SK-N-SH treated with all-trans-retinoic acid at 6 μM for 48 hours (cell line): ENCODE measurements at regions not wholly inside any gene's neighbourhood (a gene's known extent, or its start where the extent isn't known, plus 50 kb on each side); places are given as distances from the start of the nearest gene placed in this dataset.

Experiments
- ATAC-seq: fragments of 200-7000 bp; cut with Tn5 transposase; 3 replicates; pipeline ENCODE4 v1.9.1; 2020; ENCODE audit warnings: mild to moderate bottlenecking, moderate library complexity
- ARNTL ChIP-seq: fragments of 450-650 bp; formaldehyde crosslinking; IDR thresholded peaks from 2 replicates; pipeline ENCODE4 v1.5.0; 2020; ENCODE audit warnings: low read depth, mild to moderate bottlenecking, moderate library complexity, borderline replicate concordance
- BACH2 ChIP-seq: fragments of 250-450 bp; sonication (Bioruptor Pico); IDR thresholded peaks from 2 replicates; pipeline ENCODE4 v1.9.0; 2021; ENCODE audit warnings: mild to moderate bottlenecking, borderline replicate concordance
- CREB5 ChIP-seq: fragments of 250-450 bp; sonication (Bioruptor Pico); IDR thresholded peaks from 2 replicates; pipeline ENCODE4 v1.5.1; 2020; ENCODE audit warnings: low read depth, mild to moderate bottlenecking, moderate library complexity
- CSRNP3 ChIP-seq: fragments of 250-450 bp; sonication (Bioruptor Pico); IDR thresholded peaks from 2 replicates; pipeline ENCODE4 v1.5.1; 2021; ENCODE audit warnings: mild to moderate bottlenecking, moderate library complexity
- ESRRG ChIP-seq: fragments of 250-450 bp; sonication (Bioruptor Pico); IDR thresholded peaks from 2 replicates; pipeline ENCODE4 v1.6.1; 2021; ENCODE audit warnings: mild to moderate bottlenecking
- GLIS3 ChIP-seq: fragments of 250-450 bp; sonication (Bioruptor Pico); IDR thresholded peaks from 2 replicates; pipeline ENCODE4 v1.5.0; 2020; ENCODE audit warnings: mild to moderate bottlenecking, moderate library complexity
- ISL1 ChIP-seq: fragments of 250-450 bp; sonication (Bioruptor Pico); IDR thresholded peaks from 2 replicates; pipeline ENCODE4 v2.1.2; 2022; ENCODE audit warnings: mild to moderate bottlenecking, moderate library complexity
- OSR1 ChIP-seq: fragments of 250-450 bp; sonication (Bioruptor Pico); IDR thresholded peaks from 2 replicates; pipeline ENCODE4 v1.8.0; 2022; ENCODE audit warnings: moderate library complexity, mild to moderate bottlenecking, inconsistent platforms
- PATZ1 ChIP-seq: fragments of 250-450 bp; sonication (Bioruptor Pico); IDR thresholded peaks from 2 replicates; pipeline ENCODE4 v1.8.0; 2020; ENCODE audit warnings: mild to moderate bottlenecking, moderate library complexity, borderline replicate concordance
- PPARA ChIP-seq: fragments of 250-450 bp; sonication (Bioruptor Pico); IDR thresholded peaks from 2 replicates; pipeline ENCODE4 v1.5.0; 2020; ENCODE audit warnings: mild to moderate bottlenecking, borderline replicate concordance
- TCF4 ChIP-seq: fragments of 250-450 bp; sonication (Bioruptor Pico); IDR thresholded peaks from 2 replicates; pipeline ENCODE4 v1.8.0; 2021; ENCODE audit warnings: mild to moderate bottlenecking, moderate library complexity, borderline replicate concordance
- TOX ChIP-seq: fragments of 250-450 bp; sonication (Bioruptor Pico); IDR thresholded peaks from 2 replicates; pipeline ENCODE4 v1.8.0; 2021; ENCODE audit warnings: mild to moderate bottlenecking, moderate library complexity, borderline replicate concordance
- TSHZ2 ChIP-seq: fragments of 250-450 bp; sonication (Bioruptor Pico); IDR thresholded peaks from 2 replicates; pipeline ENCODE4 v1.5.0; 2020; ENCODE audit warnings: mild to moderate bottlenecking, moderate library complexity
- ZFP3 ChIP-seq: fragments of 250-450 bp; sonication (Bioruptor Pico); IDR thresholded peaks from 2 replicates; pipeline ENCODE4 v1.5.0; 2020; ENCODE audit warnings: mild to moderate bottlenecking, moderate library complexity
- ZFP30 ChIP-seq: fragments of 450-650 bp; formaldehyde crosslinking; IDR thresholded peaks from 2 replicates; pipeline ENCODE4 v1.5.0; 2022; ENCODE audit warnings: mild to moderate bottlenecking, moderate library complexity
- ZNF565 ChIP-seq: fragments of 450-650 bp; formaldehyde crosslinking; conservative IDR thresholded peaks from 2 replicates; pipeline ENCODE4 v1.5.0; 2020; ENCODE audit warnings: low read depth, mild to moderate bottlenecking, moderate library complexity
- ZNF8 ChIP-seq: fragments of 450-650 bp; formaldehyde crosslinking; IDR thresholded peaks from 2 replicates; pipeline ENCODE4 v1.5.0; 2020; ENCODE audit warnings: mild to moderate bottlenecking, moderate library complexity
- TF ChIP-seq, protein P1 (sequence below): fragments of 250-450 bp; sonication (Bioruptor Pico); IDR thresholded peaks from 2 replicates; pipeline ENCODE4 v1.8.0; 2021; ENCODE audit warnings: low read depth, mild to moderate bottlenecking, moderate library complexity, borderline replicate concordance

DNA sequence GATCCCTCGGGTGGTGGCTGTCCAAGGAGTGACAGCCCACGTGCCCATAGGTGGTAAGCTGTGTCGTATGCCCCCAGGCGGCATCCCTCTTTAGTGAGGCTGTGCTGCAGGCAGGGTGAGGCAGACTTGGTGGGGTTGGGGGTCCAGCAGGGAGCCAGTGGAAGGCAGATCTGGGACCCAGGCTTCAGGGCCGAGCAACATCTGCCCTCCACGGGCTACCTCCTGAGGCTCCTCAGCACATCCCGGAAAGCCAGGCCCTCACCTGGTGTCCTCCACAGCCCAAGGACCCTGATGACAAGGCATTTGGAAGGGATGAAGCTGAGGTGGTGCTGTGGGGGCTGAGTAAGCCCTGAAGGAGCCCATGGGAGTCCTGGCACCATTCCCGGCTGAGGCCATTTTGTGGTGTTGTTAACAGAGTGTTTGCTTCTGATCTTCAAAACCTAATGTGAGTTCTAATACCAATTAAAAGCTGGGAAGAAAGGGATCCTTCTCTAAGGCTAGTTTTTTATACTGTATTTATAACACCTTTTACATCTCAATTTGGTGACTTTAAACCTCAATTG, 295.8 kb upstream of the IRX2 start:
- ATAC-seq, result no peak
- no peak for TF ChIP-seq BACH2
- TF ChIP-seq, all 23 proteins: peak for 0

- ATAC-seq, result no peak
- TF ChIP-seq ISL1 (CRISPR knock-in tag) (no peak), BACH2 (no peak), CSRNP3 (CRISPR knock-in tag) (no peak), PATZ1 (CRISPR knock-in tag) (no peak), CREB5 (CRISPR knock-in tag) (no peak), TOX (CRISPR knock-in tag) (no peak), PPARA (CRISPR knock-in tag) (no peak), ZNF8 (no peak), ZNF565 (no peak)
Observed at GRCh38 chr5:3043600-3043999, 292.1 kb upstream of the IRX2 start.

DNA sequence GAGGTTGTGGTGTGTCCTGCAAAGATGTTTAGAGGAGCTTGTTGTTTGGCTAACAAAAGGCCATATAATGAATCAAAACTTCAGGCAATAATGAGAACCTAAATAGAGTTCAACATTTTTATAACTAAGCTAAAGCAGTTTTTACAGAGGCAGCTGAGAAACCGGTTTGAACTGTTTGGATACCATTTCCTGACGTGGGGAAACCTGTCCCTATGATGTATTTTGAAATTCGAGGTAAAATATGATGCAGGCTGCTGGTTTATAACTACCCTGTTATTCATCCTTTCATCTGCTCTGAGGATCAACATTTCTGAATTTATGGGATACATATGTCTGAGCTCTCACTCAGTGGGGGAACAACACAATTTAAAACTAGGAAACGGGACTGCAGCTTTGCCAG, 289.5 kb upstream of the IRX2 start:
- TF ChIP-seq TSHZ2 (CRISPR knock-in tag) (no peak), TCF4 (CRISPR knock-in tag) (no peak), TOX (CRISPR knock-in tag) (no peak), ESRRG (CRISPR knock-in tag) (no peak), ARNTL (CRISPR knock-in tag) (no peak), ZNF565 (no peak), BACH2 (no peak), ISL1 (CRISPR knock-in tag) (no peak), ZFP30 (no peak), GLIS3 (CRISPR knock-in tag) (no peak), OSR1 (CRISPR knock-in tag) (no peak)
- TF ChIP-seq, protein P1, sequence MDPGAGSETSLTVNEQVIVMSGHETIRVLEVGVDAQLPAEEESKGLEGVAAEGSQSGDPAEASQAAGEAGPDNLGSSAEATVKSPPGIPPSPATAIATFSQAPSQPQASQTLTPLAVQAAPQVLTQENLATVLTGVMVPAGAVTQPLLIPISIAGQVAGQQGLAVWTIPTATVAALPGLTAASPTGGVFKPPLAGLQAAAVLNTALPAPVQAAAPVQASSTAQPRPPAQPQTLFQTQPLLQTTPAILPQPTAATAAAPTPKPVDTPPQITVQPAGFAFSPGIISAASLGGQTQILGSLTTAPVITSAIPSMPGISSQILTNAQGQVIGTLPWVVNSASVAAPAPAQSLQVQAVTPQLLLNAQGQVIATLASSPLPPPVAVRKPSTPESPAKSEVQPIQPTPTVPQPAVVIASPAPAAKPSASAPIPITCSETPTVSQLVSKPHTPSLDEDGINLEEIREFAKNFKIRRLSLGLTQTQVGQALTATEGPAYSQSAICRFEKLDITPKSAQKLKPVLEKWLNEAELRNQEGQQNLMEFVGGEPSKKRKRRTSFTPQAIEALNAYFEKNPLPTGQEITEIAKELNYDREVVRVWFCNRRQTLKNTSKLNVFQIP (CRISPR knock-in tag), result no peak
- ATAC-seq, result no peak

- no peak for TF ChIP-seq CREB5 (CRISPR knock-in tag)
- no peak for TF ChIP-seq CSRNP3 (CRISPR knock-in tag)
- no peak for TF ChIP-seq ZNF8
- TF ChIP-seq TCF4 (CRISPR knock-in tag), result no peak
- TF ChIP-seq ESRRG (CRISPR knock-in tag), result no peak
- no peak for TF ChIP-seq PATZ1 (CRISPR knock-in tag)
- TF ChIP-seq OSR1 (CRISPR knock-in tag), result no peak
- TF ChIP-seq ISL1 (CRISPR knock-in tag), result no peak
- no peak for TF ChIP-seq ZFP3 (CRISPR knock-in tag)
- TF ChIP-seq, all 23 proteins: peak for 0
- no peak for ATAC-seq
Observed at GRCh38 chr5:3036041-3036788, 284.7 kb upstream of the IRX2 start.
